ENCODE measurements at regions not wholly inside any gene's neighbourhood (a gene's known extent, or its start where the extent isn't known, plus 50 kb on each side); places are given as distances from the start of the nearest gene placed in this dataset.

GRCh38 chr3:117217355-117217754 lies 507.8 kb downstream of the TUSC7 start:
- H3K4me1 Mint-ChIP-seq: no peaks in the 10 kb centered on the region
- no peaks in the 10 kb centered on the region for H3K27me3 Mint-ChIP-seq
- no peaks in the 10 kb centered on the region for H3K36me3 Mint-ChIP-seq
- H3K9me3 Mint-ChIP-seq: peaks cover 5% of the 10 kb centered on the region
- H3K27ac Mint-ChIP-seq: no peak overlapping the region
- H3K4me3 Mint-ChIP-seq: no peak overlapping the region
- no peak for ATAC-seq

GRCh38 chr3:117217760-117218316 lies 508.3 kb downstream of the TUSC7 start:
- Mint-ChIP-seq H3K9me3 (peaks cover under 1% of the 10 kb centered on the region), H3K36me3 (no peaks in the 10 kb centered on the region), H3K27me3 (no peaks in the 10 kb centered on the region), H3K4me3 (no peak overlapping the region), H3K27ac (no peak overlapping the region), H3K4me1 (no peaks in the 10 kb centered on the region)
- no peak for ATAC-seq

GRCh38 chr3:117218641-117219048 lies 509.1 kb downstream of the TUSC7 start:
- Mint-ChIP-seq H3K27ac (no peak overlapping the region), H3K36me3 (no peaks in the 10 kb centered on the region), H3K27me3 (no peaks in the 10 kb centered on the region), H3K4me3 (no peak overlapping the region), H3K4me1 (no peaks in the 10 kb centered on the region), H3K9me3 (no peaks in the 10 kb centered on the region)
- no peak for ATAC-seq

- no peak overlapping the region for H3K4me3 Mint-ChIP-seq
- no peaks in the 10 kb centered on the region for H3K4me1 Mint-ChIP-seq
- ATAC-seq: no peak
Measured at GRCh38 chr3:117219296-117219695, 509.7 kb downstream of the TUSC7 start.

GRCh38 chr3:117226932-117227331 lies 517.4 kb downstream of the TUSC7 start:
- H3K9me3 Mint-ChIP-seq: peaks cover 2% of the 10 kb centered on the region
- ATAC-seq: no peak
- H3K4me1 Mint-ChIP-seq: no peaks in the 10 kb centered on the region
- H3K4me3 Mint-ChIP-seq: no peak overlapping the region
- H3K36me3 Mint-ChIP-seq: no peaks in the 10 kb centered on the region
- no peak overlapping the region for H3K27ac Mint-ChIP-seq
- H3K27me3 Mint-ChIP-seq: no peaks in the 10 kb centered on the region

More at GRCh38 chr3:117219296-117219695, 509.7 kb downstream of the TUSC7 start:
- no peaks in the 10 kb centered on the region for H3K27me3 Mint-ChIP-seq
- no peaks in the 10 kb centered on the region for H3K36me3 Mint-ChIP-seq
- H3K27ac Mint-ChIP-seq: no peak overlapping the region
- no peaks in the 10 kb centered on the region for H3K9me3 Mint-ChIP-seq

GRCh38 chr3:117228466-117228865 lies 518.9 kb downstream of the TUSC7 start:
- Mint-ChIP-seq H3K4me3 (no peak overlapping the region), H3K4me1 (no peaks in the 10 kb centered on the region), H3K9me3 (peaks cover 2% of the 10 kb centered on the region), H3K36me3 (no peaks in the 10 kb centered on the region), H3K27me3 (no peaks in the 10 kb centered on the region), H3K27ac (no peak overlapping the region)
- ATAC-seq: no peak

GRCh38 chr3:117230924-117231323 lies 521.3 kb downstream of the TUSC7 start:
- no peak overlapping the region for H3K27ac Mint-ChIP-seq
- no peak for ATAC-seq
- no peaks in the 10 kb centered on the region for H3K36me3 Mint-ChIP-seq
- peaks cover 2% of the 10 kb centered on the region for H3K9me3 Mint-ChIP-seq
- H3K4me3 Mint-ChIP-seq: no peak overlapping the region
- no peaks in the 10 kb centered on the region for H3K27me3 Mint-ChIP-seq
- no peaks in the 10 kb centered on the region for H3K4me1 Mint-ChIP-seq

- Mint-ChIP-seq H3K4me3 (no peak overlapping the region), H3K27me3 (no peaks in the 10 kb centered on the region), H3K4me1 (no peaks in the 10 kb centered on the region), H3K36me3 (no peaks in the 10 kb centered on the region), H3K27ac (no peak overlapping the region), H3K9me3 (peaks cover 2% of the 10 kb centered on the region)
- no peak for ATAC-seq
Measured at GRCh38 chr3:117234331-117234730, 524.8 kb downstream of the TUSC7 start.

- no peaks in the 10 kb centered on the region for H3K9me3 Mint-ChIP-seq
- no peaks in the 10 kb centered on the region for H3K27me3 Mint-ChIP-seq
- ATAC-seq: no peak
- H3K27ac Mint-ChIP-seq: no peak overlapping the region
- no peaks in the 10 kb centered on the region for H3K4me1 Mint-ChIP-seq
- H3K36me3 Mint-ChIP-seq: no peaks in the 10 kb centered on the region
- H3K4me3 Mint-ChIP-seq: no peak overlapping the region
Measured at GRCh38 chr3:117235304-117235703, 525.7 kb downstream of the TUSC7 start.

GRCh38 chr3:117238806-117239205 lies 529.2 kb downstream of the TUSC7 start:
- H3K27ac Mint-ChIP-seq: no peak overlapping the region
- peak; percentile 25 for ATAC-seq
- no peaks in the 10 kb centered on the region for H3K27me3 Mint-ChIP-seq
- no peaks in the 10 kb centered on the region for H3K9me3 Mint-ChIP-seq
- no peaks in the 10 kb centered on the region for H3K36me3 Mint-ChIP-seq
- H3K4me3 Mint-ChIP-seq: no peak overlapping the region
- peaks cover under 1% of the 10 kb centered on the region for H3K4me1 Mint-ChIP-seq

GRCh38 chr3:117243657-117244056 lies 534.1 kb downstream of the TUSC7 start:
- no peak overlapping the region for H3K4me3 Mint-ChIP-seq

GRCh38 chr3:117246771-117247555 lies 537.4 kb downstream of the TUSC7 start:
- ATAC-seq: no peak
- H3K27ac Mint-ChIP-seq: no peak overlapping the region
- H3K27me3 Mint-ChIP-seq: no peaks in the 10 kb centered on the region
- H3K9me3 Mint-ChIP-seq: no peaks in the 10 kb centered on the region
- no peaks in the 10 kb centered on the region for H3K36me3 Mint-ChIP-seq
- no peak overlapping the region for H3K4me3 Mint-ChIP-seq
- peaks cover 7% of the 10 kb centered on the region for H3K4me1 Mint-ChIP-seq

More at GRCh38 chr3:117243657-117244056, 534.1 kb downstream of the TUSC7 start:
- no peak for ATAC-seq
- Mint-ChIP-seq H3K9me3 (no peaks in the 10 kb centered on the region), H3K4me1 (peaks cover 7% of the 10 kb centered on the region), H3K27me3 (no peaks in the 10 kb centered on the region), H3K36me3 (no peaks in the 10 kb centered on the region), H3K27ac (no peak overlapping the region)

- Mint-ChIP-seq H3K9me3 (no peaks in the 10 kb centered on the region), H3K27me3 (no peaks in the 10 kb centered on the region), H3K4me3 (no peak overlapping the region), H3K4me1 (peaks cover 7% of the 10 kb centered on the region), H3K27ac (no peak overlapping the region), H3K36me3 (no peaks in the 10 kb centered on the region)
- ATAC-seq: no peak
Measured at GRCh38 chr3:117248153-117248552, 538.6 kb downstream of the TUSC7 start.

GRCh38 chr3:117252208-117252607 lies 542.6 kb downstream of the TUSC7 start:
- H3K9me3 Mint-ChIP-seq: no peaks in the 10 kb centered on the region
- ATAC-seq: no peak
- no peak overlapping the region for H3K4me3 Mint-ChIP-seq
- H3K27me3 Mint-ChIP-seq: no peaks in the 10 kb centered on the region
- no peaks in the 10 kb centered on the region for H3K4me1 Mint-ChIP-seq
- no peaks in the 10 kb centered on the region for H3K36me3 Mint-ChIP-seq
- H3K27ac Mint-ChIP-seq: no peak overlapping the region

- H3K27me3 Mint-ChIP-seq: no peaks in the 10 kb centered on the region
- no peaks in the 10 kb centered on the region for H3K4me1 Mint-ChIP-seq
- H3K36me3 Mint-ChIP-seq: no peaks in the 10 kb centered on the region
- H3K9me3 Mint-ChIP-seq: no peaks in the 10 kb centered on the region
- no peak overlapping the region for H3K4me3 Mint-ChIP-seq
- ATAC-seq: peak; percentile 28
- no peak overlapping the region for H3K27ac Mint-ChIP-seq
Measured at GRCh38 chr3:117252651-117253050, 543.1 kb downstream of the TUSC7 start.

- H3K27ac Mint-ChIP-seq: no peak overlapping the region
- no peak overlapping the region for H3K4me3 Mint-ChIP-seq
- H3K27me3 Mint-ChIP-seq: no peaks in the 10 kb centered on the region
- H3K36me3 Mint-ChIP-seq: no peaks in the 10 kb centered on the region
- H3K9me3 Mint-ChIP-seq: no peaks in the 10 kb centered on the region
- no peaks in the 10 kb centered on the region for H3K4me1 Mint-ChIP-seq
- no peak for ATAC-seq
Measured at GRCh38 chr3:117253636-117254035, 544.1 kb downstream of the TUSC7 start.
